ENCODE measurements at regions not wholly inside any gene's neighbourhood (a gene's known extent, or its start where the extent isn't known, plus 50 kb on each side); places are given as distances from the start of the nearest gene placed in this dataset.

GRCh38 chr12:77366616-77367015, 301.2 kb upstream of the E2F7 start:
- Histone ChIP-seq H3K14ac (replicated peaks; ENCODE audit: low read depth, low read length) (no peak overlapping the region), H3K4me2 (ENCODE audit: low read depth, low read length) (no peak overlapping the region), H2BK15ac (ENCODE audit: low read depth, low read length) (no peak overlapping the region), H3K9ac (ENCODE audit: low read depth, low read length) (no peak overlapping the region), H3K27me3 (ENCODE audit: control insufficient read depth, insufficient read depth, low read length) (no peaks in the 10 kb centered on the region; the same call in 1 of the 2 replicates), H3K4me3 (ENCODE audit: insufficient read depth, low read depth, low read length) (no peak overlapping the region), H4K5ac (ENCODE audit: low read depth, low read length) (no peak overlapping the region), H3K9me3 (ENCODE audit: control insufficient read depth, insufficient read depth, low read length) (no peaks in the 10 kb centered on the region), H2BK20ac (ENCODE audit: low read depth, low read length) (no peak overlapping the region), H2AK9ac (replicated peaks; ENCODE audit: low read depth, low read length, poor library complexity) (no peak overlapping the region), H3K9me1 (ENCODE audit: insufficient read depth, low read length) (no peaks in the 10 kb centered on the region), H3K36me3 (ENCODE audit: control insufficient read depth, insufficient read depth, low read length) (no peaks in the 10 kb centered on the region), H4K91ac (ENCODE audit: insufficient read depth, low read depth, low read length) (no peak overlapping the region), H3K4ac (ENCODE audit: low read depth, low read length) (no peak overlapping the region), H3K23ac (ENCODE audit: low read depth, low read length) (no peak overlapping the region), H3K4me1 (ENCODE audit: control insufficient read depth, insufficient read depth, low read length) (no peaks in the 10 kb centered on the region), H2AFZ (replicated peaks; ENCODE audit: low read length, poor library complexity) (no peak overlapping the region), H3K56ac (ENCODE audit: extremely low read depth, insufficient read depth, low read length) (no peak overlapping the region), H2BK5ac (ENCODE audit: low read depth, low read length, poor library complexity, severe bottlenecking) (no peak overlapping the region), H3K79me1 (ENCODE audit: low read depth in 1 of 2, low read length in 2 of 2) (no peaks in the 10 kb centered on the region), H2BK120ac (ENCODE audit: low read depth, low read length) (no peak overlapping the region), H2AK5ac (ENCODE audit: low read depth, low read length) (no peak overlapping the region), H4K20me1 (ENCODE audit: insufficient read depth, low read length) (no peaks in the 10 kb centered on the region), H3K27ac (ENCODE audit: insufficient read depth, low read length) (no peak overlapping the region), H3K18ac (ENCODE audit: low read depth, low read length) (no peak overlapping the region), H4K8ac (ENCODE audit: low read depth in 2 of 2, low read length in 2 of 2) (no peak overlapping the region)
- ChIA-PET CTCF (interaction anchor here (0.5 to 0.6 kb wide), 2 partner anchors 67 to 586 kb away, joined by 3 to 12 read pairs; no protein-coding TSS in a partner anchor), POLR2A (ENCODE audit: unreplicated experiment) (no interaction called here)
- in situ Hi-C loops (cut with MboI; ENCODE audit: low sequenced_read_pairs), result no loop called here
- no peak for ATAC-seq (ENCODE audit: low read depth)
- no peak for DNase-seq
- intact Hi-C loops (cut with micrococcal nuclease), result no loop called here
- no peak for TF ChIP-seq POLR2A (IDR thresholded peaks at IDR 0.05; ENCODE audit: low read depth, low read length)
- TF ChIP-seq FOS (IDR thresholded peaks at IDR 0.05; ENCODE audit: low read depth, low read length), result no peak
- TF ChIP-seq SMC3 (IDR thresholded peaks at IDR 0.05; ENCODE audit: low read depth, low read length), result no peak
- no peak for TF ChIP-seq MAZ (IDR thresholded peaks at IDR 0.05; ENCODE audit: borderline replicate concordance, low read depth, low read length)
- no peak for TF ChIP-seq MXI1 (IDR thresholded peaks at IDR 0.05; ENCODE audit: borderline replicate concordance, low read depth, low read length)
- WGBS, 2 experiments (ENCODE audit: extremely low coverage in 2 of 2, insufficient read length in 1 of 2), result 100% methylated on average over 1 of the region's 2 CpGs; no CpG with 5 or more reads in 1 of the 2 experiments
- dilution Hi-C loops (cut with HindIII; ENCODE audit: low sequenced_read_pairs, unreplicated experiment), result no loop called here
- no TSS peak for BruUV-seq (replicated peaks)

Data from IMR-90 (cell line).